Type B pancreatic cell (in vitro differentiated cells): ENCODE measurements at regions not wholly inside any gene's neighbourhood (a gene's known extent, or its start where the extent isn't known, plus 50 kb on each side); places are given as distances from the start of the nearest gene placed in this dataset.
A peak's percentile ranks its signal among the peaks of the same experiment; 100 is the strongest.

Experiments
- DNase-seq: peaks from one replicate; pipeline ENCODE4 v3.0.0; 2021; ENCODE audit warnings: mixed read lengths; ENCODE audit not compliant: unreplicated experiment; ENCODE audit errors: extremely low spot score
- H3K27ac Mint-ChIP-seq: 2 replicates; pipeline ENCODE4 v1.8.0; 2021; ENCODE audit warnings: mild to moderate bottlenecking, mixed read lengths
- H3K27me3 Mint-ChIP-seq: 2 replicates; pipeline ENCODE4 v1.8.0; 2021; ENCODE audit warnings: mixed read lengths
- H3K36me3 Mint-ChIP-seq: 2 replicates; pipeline ENCODE4 v1.8.0; 2021; ENCODE audit warnings: mixed read lengths
- H3K4me1 Mint-ChIP-seq: one replicate; pipeline ENCODE4 v1.8.0; 2021; ENCODE audit warnings: mixed read lengths; ENCODE audit not compliant: unreplicated experiment
- H3K4me3 Mint-ChIP-seq: 2 replicates; pipeline ENCODE4 v1.8.0; 2021; ENCODE audit warnings: mild to moderate bottlenecking, mixed read lengths
- H3K9me3 Mint-ChIP-seq: 2 replicates; pipeline ENCODE4 v1.8.0; 2021; ENCODE audit warnings: mixed read lengths
- TF ChIP-seq, protein P1 (sequence below): fragments of 200-600 bp; sonication (generic); conservative IDR thresholded peaks from 2 replicates; pipeline ENCODE4 v1.5.0; 2021; ENCODE audit warnings: antibody characterized with exemption, mild to moderate bottlenecking

DNA sequence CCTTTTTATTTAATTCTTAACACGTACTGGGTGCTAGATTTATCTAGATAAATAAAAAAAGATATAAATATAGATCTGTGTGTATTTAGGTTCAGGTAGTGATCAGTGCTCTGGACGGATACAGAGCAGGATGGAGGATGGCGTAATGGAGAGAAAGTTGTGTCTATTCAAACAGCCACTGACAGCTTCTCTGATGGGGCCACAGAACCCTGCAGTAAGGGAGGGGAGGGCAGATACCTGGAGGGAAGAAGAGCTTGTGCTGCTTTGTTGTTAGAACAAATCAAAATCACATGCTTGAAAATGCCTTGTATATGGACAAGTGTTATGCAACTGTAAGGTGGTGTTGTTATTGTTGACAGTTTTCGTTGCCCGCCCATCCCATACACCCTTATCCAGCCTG is 170.2 kb downstream of the UTP18 start:
- no peak for DNase-seq
- no peaks in the 10 kb centered on the region for H3K9me3 Mint-ChIP-seq
- peaks cover 4% of the 10 kb centered on the region for H3K27me3 Mint-ChIP-seq
- TF ChIP-seq, protein P1, sequence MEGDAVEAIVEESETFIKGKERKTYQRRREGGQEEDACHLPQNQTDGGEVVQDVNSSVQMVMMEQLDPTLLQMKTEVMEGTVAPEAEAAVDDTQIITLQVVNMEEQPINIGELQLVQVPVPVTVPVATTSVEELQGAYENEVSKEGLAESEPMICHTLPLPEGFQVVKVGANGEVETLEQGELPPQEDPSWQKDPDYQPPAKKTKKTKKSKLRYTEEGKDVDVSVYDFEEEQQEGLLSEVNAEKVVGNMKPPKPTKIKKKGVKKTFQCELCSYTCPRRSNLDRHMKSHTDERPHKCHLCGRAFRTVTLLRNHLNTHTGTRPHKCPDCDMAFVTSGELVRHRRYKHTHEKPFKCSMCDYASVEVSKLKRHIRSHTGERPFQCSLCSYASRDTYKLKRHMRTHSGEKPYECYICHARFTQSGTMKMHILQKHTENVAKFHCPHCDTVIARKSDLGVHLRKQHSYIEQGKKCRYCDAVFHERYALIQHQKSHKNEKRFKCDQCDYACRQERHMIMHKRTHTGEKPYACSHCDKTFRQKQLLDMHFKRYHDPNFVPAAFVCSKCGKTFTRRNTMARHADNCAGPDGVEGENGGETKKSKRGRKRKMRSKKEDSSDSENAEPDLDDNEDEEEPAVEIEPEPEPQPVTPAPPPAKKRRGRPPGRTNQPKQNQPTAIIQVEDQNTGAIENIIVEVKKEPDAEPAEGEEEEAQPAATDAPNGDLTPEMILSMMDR, result no peak
- peaks cover 17% of the 10 kb centered on the region for H3K4me1 Mint-ChIP-seq
- H3K4me3 Mint-ChIP-seq, result no peak overlapping the region
- no peak overlapping the region for H3K27ac Mint-ChIP-seq
- H3K36me3 Mint-ChIP-seq, result no peaks in the 10 kb centered on the region

DNA sequence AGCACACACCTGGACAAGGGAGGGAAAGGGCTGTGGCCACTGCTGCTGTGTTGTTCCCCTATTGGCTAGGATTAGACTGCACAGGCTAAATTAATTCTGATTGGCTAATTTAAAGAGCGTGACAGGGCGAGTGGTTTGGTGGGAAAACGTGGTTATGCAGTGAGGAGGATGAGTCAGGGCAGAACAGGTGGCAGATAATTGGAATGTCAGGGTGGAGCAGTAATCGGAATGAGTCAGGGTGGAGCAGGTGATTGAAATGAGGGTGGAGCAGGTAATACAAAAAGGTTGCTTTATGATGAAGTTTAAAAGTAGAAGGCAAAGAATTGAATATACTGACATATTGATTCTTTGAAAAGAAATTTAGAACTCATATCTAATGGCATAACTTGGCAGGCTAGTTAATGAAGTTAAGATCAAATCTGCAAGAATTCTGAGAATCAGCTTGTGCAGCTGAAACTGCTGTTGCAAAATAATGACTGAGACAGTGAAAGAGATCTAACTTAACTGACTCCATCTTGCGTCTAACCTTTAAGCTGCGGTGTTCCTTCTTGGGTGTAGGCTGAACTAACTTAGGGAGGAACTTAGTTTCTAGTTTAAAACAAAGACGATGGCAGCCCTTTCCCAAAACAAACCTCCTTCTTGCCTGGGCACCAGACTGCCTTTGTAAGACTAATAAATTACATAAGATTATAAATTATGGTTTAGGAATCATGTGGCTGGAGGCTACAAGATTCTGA is 174.3 kb downstream of the UTP18 start:
- Mint-ChIP-seq H3K4me1 (peaks cover 12% of the 10 kb centered on the region), H3K4me3 (peak overlapping the region; percentile 1), H3K27ac (peak overlapping the region; percentile 73), H3K27me3 (peaks cover 11% of the 10 kb centered on the region), H3K9me3 (peaks cover 5% of the 10 kb centered on the region), H3K36me3 (no peaks in the 10 kb centered on the region)
- no peak for DNase-seq
- TF ChIP-seq, protein P1, result no peak

DNA sequence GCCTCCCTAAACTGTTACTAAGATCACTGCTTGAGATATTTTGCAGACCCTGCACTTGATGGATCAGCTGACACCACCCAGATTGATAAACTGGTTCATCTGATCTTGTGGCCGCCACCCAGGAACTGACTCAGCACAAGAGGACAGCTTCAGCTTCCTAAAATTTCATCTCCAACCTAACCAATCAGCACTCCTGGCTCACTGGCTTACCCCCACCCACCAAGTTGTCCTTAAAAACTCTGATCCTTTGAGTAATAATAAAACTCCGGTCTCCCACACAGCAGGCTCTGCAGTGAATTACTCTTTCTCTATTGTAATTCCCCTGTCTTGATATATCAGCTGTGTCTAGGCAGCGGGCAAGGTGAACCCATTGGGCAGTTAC is 174.8 kb downstream of the UTP18 start:
- Mint-ChIP-seq H3K9me3 (peaks cover 7% of the 10 kb centered on the region), H3K4me1 (peaks cover 13% of the 10 kb centered on the region), H3K4me3 (no peak overlapping the region), H3K27me3 (peaks cover 11% of the 10 kb centered on the region), H3K27ac (peak overlapping the region; percentile 73), H3K36me3 (no peaks in the 10 kb centered on the region)
- DNase-seq, result no peak
- TF ChIP-seq, protein P1, result no peak

DNA sequence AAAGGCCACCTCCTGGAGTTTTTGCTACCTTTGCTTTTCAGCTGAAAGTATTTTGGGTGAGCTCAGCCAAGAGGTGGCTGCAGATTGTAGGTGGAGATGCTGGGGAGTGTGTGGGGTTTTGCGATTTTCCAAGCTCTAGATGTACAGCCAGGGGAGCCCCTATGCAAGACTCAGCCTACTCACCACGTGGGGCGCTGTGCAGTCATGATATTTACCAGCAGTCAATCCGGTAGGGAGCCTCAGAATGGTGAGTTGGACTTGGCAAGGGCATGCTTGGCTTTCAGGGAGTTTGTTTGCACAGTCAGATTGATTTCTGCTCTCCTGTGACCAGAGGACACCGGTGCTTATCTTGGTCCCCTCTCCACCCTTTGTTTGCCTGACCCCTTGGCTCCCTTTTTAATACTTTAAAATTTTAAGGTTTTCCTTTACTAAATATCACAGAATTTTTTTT is 175.3 kb downstream of the UTP18 start:
- H3K4me1 Mint-ChIP-seq, result peaks cover 13% of the 10 kb centered on the region
- H3K27ac Mint-ChIP-seq, result no peak overlapping the region

DNA sequence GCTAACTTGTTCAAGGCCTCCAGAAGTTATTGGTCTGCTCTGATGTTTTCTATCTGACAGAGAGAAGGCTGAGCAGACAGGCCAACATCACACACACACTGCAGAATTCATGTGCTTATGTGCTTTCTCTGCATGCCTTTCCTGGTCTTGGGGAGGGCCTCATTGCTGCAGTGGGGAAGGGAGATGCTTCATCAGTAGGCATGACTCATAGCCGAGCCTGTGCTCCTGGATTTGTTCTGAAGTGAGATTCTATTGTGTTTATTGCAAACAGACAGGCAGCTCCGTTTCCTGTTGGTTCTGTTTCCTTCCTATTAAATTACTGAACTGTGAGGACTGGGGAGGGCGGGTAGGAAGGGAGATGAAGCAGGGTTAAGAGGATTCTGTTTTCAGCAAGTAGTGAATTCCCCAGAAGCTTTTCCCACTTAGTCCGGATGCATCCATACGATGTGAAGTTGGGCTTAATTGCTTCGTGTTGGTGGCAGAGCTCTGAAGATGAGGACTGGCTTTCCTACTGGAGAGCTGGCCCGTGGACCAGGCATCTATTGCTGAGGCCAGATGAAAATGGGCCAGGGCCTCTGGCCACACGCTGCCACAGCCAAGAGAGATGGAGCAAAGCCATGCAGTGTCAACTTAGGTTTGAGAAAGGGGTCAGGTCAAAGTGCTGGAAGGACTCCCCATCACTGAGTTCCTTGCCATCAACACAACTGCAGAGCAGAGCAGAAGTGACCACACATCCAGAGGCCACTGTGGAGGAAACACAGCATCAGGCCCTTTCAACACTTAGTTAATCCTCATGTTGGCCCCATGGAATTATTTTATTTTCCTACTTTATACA is 179.3 kb downstream of the UTP18 start:
- peaks cover 8% of the 10 kb centered on the region for H3K4me1 Mint-ChIP-seq
- H3K27me3 Mint-ChIP-seq, result peaks cover 12% of the 10 kb centered on the region
- no peaks in the 10 kb centered on the region for H3K36me3 Mint-ChIP-seq
- H3K4me3 Mint-ChIP-seq, result no peak overlapping the region
- no peak overlapping the region for H3K27ac Mint-ChIP-seq
- H3K9me3 Mint-ChIP-seq, result peaks cover 7% of the 10 kb centered on the region
- DNase-seq, result no peak
- TF ChIP-seq, protein P1, result no peak

More for the DNA sequence above, 175.3 kb downstream of the UTP18 start:
- Mint-ChIP-seq H3K4me3 (no peak overlapping the region), H3K27me3 (peaks cover 15% of the 10 kb centered on the region), H3K36me3 (no peaks in the 10 kb centered on the region), H3K9me3 (peaks cover 7% of the 10 kb centered on the region)
- DNase-seq, result no peak
- TF ChIP-seq, protein P1, result peak; percentile 75
